ENCODE measurements at regions not wholly inside any gene's neighbourhood (a gene's known extent, or its start where the extent isn't known, plus 50 kb on each side); places are given as distances from the start of the nearest gene placed in this dataset.

DNA sequence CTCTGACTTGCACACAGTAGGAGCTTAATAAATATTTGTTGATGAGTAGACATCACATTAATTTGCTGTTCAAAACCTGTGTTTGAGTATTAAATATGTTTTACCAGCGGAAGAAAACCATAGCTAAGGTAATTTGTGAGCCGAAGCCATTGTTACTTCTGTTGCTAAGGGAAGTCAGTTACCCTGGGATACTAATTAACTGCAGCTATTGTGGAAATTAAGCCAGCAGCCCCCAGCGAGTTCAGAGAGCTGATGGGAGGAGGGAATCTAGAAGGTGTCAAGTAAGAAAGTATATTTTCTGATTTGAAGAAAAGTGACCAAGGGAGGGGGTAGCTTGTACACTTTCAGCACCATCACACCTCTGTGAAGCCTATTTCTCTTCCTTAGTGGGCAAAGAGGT is 76.7 kb upstream of the IGSF1 start:
- TF ChIP-seq, protein P1, sequence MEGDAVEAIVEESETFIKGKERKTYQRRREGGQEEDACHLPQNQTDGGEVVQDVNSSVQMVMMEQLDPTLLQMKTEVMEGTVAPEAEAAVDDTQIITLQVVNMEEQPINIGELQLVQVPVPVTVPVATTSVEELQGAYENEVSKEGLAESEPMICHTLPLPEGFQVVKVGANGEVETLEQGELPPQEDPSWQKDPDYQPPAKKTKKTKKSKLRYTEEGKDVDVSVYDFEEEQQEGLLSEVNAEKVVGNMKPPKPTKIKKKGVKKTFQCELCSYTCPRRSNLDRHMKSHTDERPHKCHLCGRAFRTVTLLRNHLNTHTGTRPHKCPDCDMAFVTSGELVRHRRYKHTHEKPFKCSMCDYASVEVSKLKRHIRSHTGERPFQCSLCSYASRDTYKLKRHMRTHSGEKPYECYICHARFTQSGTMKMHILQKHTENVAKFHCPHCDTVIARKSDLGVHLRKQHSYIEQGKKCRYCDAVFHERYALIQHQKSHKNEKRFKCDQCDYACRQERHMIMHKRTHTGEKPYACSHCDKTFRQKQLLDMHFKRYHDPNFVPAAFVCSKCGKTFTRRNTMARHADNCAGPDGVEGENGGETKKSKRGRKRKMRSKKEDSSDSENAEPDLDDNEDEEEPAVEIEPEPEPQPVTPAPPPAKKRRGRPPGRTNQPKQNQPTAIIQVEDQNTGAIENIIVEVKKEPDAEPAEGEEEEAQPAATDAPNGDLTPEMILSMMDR (IDR thresholded peaks at IDR 0.05; ENCODE audit: low read depth, low read length, missing input control): no peak
- TF ChIP-seq, protein P2, sequence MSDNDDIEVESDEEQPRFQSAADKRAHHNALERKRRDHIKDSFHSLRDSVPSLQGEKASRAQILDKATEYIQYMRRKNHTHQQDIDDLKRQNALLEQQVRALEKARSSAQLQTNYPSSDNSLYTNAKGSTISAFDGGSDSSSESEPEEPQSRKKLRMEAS (IDR thresholded peaks at IDR 0.05): no peak
- TF ChIP-seq HNF4A (conservative IDR thresholded peaks at IDR 0.05) (no peak), FOXA1 (IDR thresholded peaks at IDR 0.05) (no peak), TAF1 (conservative IDR thresholded peaks at IDR 0.05) (no peak), RXRA (IDR thresholded peaks at IDR 0.05) (no peak), JUND (IDR thresholded peaks at IDR 0.05) (no peak), EGR1 (IDR thresholded peaks at IDR 0.05; ENCODE audit: low read depth in 2 of 2) (no peak), RAD21 (IDR thresholded peaks at IDR 0.05) (no peak), YY1 (IDR thresholded peaks at IDR 0.05) (no peak)
- TF ChIP-seq, protein P3, sequence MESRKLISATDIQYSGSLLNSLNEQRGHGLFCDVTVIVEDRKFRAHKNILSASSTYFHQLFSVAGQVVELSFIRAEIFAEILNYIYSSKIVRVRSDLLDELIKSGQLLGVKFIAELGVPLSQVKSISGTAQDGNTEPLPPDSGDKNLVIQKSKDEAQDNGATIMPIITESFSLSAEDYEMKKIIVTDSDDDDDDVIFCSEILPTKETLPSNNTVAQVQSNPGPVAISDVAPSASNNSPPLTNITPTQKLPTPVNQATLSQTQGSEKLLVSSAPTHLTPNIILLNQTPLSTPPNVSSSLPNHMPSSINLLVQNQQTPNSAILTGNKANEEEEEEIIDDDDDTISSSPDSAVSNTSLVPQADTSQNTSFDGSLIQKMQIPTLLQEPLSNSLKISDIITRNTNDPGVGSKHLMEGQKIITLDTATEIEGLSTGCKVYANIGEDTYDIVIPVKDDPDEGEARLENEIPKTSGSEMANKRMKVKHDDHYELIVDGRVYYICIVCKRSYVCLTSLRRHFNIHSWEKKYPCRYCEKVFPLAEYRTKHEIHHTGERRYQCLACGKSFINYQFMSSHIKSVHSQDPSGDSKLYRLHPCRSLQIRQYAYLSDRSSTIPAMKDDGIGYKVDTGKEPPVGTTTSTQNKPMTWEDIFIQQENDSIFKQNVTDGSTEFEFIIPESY (IDR thresholded peaks at IDR 0.05): no peak
- TF ChIP-seq, protein P4, sequence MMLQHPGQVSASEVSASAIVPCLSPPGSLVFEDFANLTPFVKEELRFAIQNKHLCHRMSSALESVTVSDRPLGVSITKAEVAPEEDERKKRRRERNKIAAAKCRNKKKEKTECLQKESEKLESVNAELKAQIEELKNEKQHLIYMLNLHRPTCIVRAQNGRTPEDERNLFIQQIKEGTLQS (IDR thresholded peaks at IDR 0.05): no peak

All from liver (tissue), 3 donors.